ENCODE measurements at regions not wholly inside any gene's neighbourhood (a gene's known extent, or its start where the extent isn't known, plus 50 kb on each side); places are given as distances from the start of the nearest gene placed in this dataset.

GRCh38 chr2:10985901-10986535 is 74.3 kb downstream of the KCNF1 start:
- no peak for DNase-seq

- DNase-seq: no peak
Observed at GRCh38 chr2:10987439-10987838, 75.7 kb downstream of the KCNF1 start.

- no peak for DNase-seq
Observed at GRCh38 chr2:10987861-10988260, 76.1 kb downstream of the KCNF1 start.

GRCh38 chr2:10989151-10989550 is 77.4 kb downstream of the KCNF1 start:
- DNase-seq: no peak

GRCh38 chr2:10989782-10990181 is 78.0 kb downstream of the KCNF1 start:
- DNase-seq: no peak

GRCh38 chr2:10990561-10991111 is 78.9 kb downstream of the KCNF1 start:
- DNase-seq: no peak

GRCh38 chr2:10992023-10992791 is 80.5 kb downstream of the KCNF1 start:
- no peak for DNase-seq

GRCh38 chr2:10993001-10993481 is 81.3 kb downstream of the KCNF1 start:
- no peak for DNase-seq

- no peak for DNase-seq
Observed at GRCh38 chr2:10995366-10995970, 83.7 kb downstream of the KCNF1 start.

- DNase-seq: no peak
Observed at GRCh38 chr2:11004199-11004598, 92.5 kb downstream of the KCNF1 start.

GRCh38 chr2:11005032-11005431 is 93.3 kb downstream of the KCNF1 start:
- DNase-seq: no peak

- DNase-seq: no peak
Observed at GRCh38 chr2:11006191-11006590, 94.5 kb downstream of the KCNF1 start.

GRCh38 chr2:11007331-11008264 is 95.9 kb downstream of the KCNF1 start:
- no peak for DNase-seq

GRCh38 chr2:11008773-11009172 is 97.0 kb downstream of the KCNF1 start:
- DNase-seq: no peak

- DNase-seq: no peak
Observed at GRCh38 chr2:11009176-11009575, 97.4 kb downstream of the KCNF1 start.

- DNase-seq: peak; percentile 96
Observed at GRCh38 chr2:11009891-11010290, 98.2 kb downstream of the KCNF1 start.

- no peak for DNase-seq
Observed at GRCh38 chr2:11011359-11011758, 99.6 kb downstream of the KCNF1 start.

GRCh38 chr2:11012131-11012693 is 100.5 kb downstream of the KCNF1 start:
- no peak for DNase-seq

- DNase-seq: no peak
Observed at GRCh38 chr2:11013196-11013595, 101.5 kb downstream of the KCNF1 start.

- no peak for DNase-seq
Observed at GRCh38 chr2:11014026-11014425, 102.3 kb downstream of the KCNF1 start.

- no peak for DNase-seq
Observed at GRCh38 chr2:11016735-11017388, 105.1 kb downstream of the KCNF1 start.

GRCh38 chr2:11017921-11018320 is 106.2 kb downstream of the KCNF1 start:
- no peak for DNase-seq
